GM23338 (cell line): ENCODE measurements at regions not wholly inside any gene's neighbourhood (a gene's known extent, or its start where the extent isn't known, plus 50 kb on each side); places are given as distances from the start of the nearest gene placed in this dataset.

ENCODE experiments used
- TF ChIP-seq, protein P1 (sequence below): IDR thresholded peaks from one replicate; pipeline ENCODE4 v1.6.1; 2018; ENCODE audit warnings: antibody characterized with exemption; ENCODE audit not compliant: unreplicated experiment

DNA sequence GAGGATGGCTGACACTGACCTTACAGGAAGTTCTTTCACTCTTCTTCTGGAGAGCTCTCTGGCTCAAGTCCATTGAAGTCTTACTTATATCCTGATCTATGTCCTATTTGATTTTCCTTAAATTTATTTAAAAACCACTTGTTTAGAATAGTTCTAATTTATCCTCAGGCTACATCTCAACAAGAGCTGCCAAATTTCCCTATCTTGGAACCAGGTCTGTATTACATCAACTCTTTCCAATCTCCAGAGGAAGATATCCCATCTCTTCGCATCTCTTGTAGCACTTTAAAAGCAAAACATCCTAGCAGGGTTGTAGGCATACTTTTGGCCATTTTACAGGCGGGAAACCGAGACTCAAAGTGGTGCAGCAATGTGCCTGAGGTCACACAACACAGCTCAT is 290.5 kb upstream of the TEX13C start (continued):
- TF ChIP-seq, protein P1, sequence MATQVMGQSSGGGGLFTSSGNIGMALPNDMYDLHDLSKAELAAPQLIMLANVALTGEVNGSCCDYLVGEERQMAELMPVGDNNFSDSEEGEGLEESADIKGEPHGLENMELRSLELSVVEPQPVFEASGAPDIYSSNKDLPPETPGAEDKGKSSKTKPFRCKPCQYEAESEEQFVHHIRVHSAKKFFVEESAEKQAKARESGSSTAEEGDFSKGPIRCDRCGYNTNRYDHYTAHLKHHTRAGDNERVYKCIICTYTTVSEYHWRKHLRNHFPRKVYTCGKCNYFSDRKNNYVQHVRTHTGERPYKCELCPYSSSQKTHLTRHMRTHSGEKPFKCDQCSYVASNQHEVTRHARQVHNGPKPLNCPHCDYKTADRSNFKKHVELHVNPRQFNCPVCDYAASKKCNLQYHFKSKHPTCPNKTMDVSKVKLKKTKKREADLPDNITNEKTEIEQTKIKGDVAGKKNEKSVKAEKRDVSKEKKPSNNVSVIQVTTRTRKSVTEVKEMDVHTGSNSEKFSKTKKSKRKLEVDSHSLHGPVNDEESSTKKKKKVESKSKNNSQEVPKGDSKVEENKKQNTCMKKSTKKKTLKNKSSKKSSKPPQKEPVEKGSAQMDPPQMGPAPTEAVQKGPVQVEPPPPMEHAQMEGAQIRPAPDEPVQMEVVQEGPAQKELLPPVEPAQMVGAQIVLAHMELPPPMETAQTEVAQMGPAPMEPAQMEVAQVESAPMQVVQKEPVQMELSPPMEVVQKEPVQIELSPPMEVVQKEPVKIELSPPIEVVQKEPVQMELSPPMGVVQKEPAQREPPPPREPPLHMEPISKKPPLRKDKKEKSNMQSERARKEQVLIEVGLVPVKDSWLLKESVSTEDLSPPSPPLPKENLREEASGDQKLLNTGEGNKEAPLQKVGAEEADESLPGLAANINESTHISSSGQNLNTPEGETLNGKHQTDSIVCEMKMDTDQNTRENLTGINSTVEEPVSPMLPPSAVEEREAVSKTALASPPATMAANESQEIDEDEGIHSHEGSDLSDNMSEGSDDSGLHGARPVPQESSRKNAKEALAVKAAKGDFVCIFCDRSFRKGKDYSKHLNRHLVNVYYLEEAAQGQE, result no peak
